GM08714 (cell line): ENCODE measurements at regions not wholly inside any gene's neighbourhood (a gene's known extent, or its start where the extent isn't known, plus 50 kb on each side); places are given as distances from the start of the nearest gene placed in this dataset.

Experiments
- H3K4me3 ChIP-seq: fragments of 200-500 bp; sonication (Bioruptor generic); 2 replicates; pipeline ENCODE4 v1.5.1; 2014; ENCODE audit warnings: mild to moderate bottlenecking, low read length, inconsistent platforms
- ZNF274 ChIP-seq: IDR thresholded peaks from 2 replicates; pipeline ENCODE4 v1.6.1; 2012; ENCODE audit warnings: mild to moderate bottlenecking, low read depth, low read length

DNA sequence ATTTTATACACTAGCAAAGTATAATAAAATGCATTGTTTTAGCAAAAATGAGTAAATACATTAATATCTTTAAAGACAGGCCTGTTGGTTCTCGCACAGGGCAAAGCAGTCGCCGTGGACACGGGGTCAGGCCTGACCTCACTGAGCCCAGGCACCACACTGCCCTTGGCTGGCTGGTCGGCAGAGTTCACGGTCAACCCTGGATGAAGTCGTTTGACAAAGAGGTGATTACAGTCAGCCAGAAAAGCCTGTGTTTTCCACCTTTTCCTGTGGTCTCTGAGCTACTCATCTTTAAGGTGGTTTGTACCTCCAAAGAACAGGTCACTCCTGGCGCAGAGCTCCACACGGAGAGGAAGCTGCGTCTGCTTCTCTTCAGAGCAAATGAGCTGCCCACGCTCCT, 191.5 kb downstream of the DLL1 start:
- no peak overlapping the region for H3K4me3 ChIP-seq
- TF ChIP-seq ZNF274, result no peak

DNA sequence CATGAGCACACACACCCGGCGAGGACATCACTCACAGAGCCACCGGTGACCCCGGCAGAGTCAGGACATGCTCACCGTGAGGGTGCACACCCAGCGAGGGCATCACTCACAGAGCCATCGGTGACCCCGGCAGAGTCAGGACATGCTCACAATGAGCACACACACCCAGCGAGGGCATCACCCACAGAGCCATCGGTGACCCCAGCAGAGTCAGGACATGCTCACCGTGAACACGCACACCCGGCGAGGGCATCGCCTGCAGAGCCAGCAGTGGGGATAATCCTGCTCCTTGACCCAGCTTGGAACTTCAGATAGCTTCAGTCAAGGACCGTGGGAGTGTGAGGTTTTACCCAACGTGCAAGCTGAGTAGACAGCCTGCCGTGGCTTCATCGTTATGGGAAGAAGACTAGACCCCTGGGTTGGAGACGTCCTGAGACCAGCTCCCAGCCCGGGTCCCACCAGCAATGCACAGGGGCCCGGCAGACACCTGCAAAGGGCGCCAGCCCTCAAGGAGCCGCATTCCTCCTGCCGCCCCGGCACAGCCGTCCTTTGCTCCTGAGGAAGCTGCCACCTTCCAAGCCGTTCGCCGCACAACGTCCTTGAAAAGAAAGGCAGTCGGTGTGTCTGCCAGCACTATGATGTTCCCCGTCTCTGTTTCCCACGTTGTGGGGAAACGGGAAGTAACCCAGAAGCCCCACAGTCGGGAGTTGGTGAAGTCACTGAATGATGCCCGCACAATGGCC, 192.3 kb downstream of the DLL1 start:
- no peak for TF ChIP-seq ZNF274
- H3K4me3 ChIP-seq, result no peak overlapping the region

DNA sequence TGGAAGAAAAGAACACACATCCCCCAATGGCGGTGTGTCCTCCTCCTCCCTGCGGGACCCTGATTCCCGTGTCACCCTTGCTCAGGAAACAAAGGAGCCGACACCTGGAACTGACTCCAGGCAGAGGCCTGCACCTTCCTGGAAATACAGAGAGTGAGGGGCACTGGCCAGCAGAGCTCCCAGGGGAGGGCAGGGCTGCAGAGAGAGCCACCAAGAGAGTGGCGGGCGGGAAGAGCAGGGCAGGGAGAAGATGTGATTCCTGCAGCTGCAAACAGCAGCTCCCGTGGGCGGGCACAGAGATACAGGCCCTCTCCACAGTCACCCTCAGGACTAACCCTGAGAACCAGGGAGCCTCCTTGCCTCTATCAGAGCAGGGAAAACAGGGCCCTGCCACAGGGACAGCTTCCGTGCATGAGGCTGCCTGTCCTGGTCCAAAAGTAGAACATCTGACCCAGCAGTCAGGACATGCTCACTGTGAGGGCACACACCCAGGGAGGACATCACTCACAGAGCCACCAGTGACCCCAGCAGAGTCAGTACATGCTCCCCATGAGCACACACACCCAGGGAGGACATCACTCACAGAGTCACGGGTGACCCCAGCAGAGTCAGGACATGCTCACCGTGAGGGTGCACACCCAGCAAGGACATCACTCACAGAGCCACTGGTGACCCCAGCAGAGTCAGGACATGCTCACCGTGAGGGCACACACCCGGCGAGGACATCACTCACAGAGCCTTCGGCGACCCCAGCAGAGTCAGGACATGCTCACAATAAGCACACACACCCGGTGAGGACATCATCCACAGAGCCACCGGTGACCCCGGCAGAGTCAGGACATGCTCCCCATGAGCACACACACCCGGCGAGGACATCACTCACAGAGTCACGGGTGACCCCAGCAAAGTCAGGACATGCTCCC, 193.1 kb downstream of the DLL1 start:
- TF ChIP-seq ZNF274, result no peak
- H3K4me3 ChIP-seq, result no peak overlapping the region

DNA sequence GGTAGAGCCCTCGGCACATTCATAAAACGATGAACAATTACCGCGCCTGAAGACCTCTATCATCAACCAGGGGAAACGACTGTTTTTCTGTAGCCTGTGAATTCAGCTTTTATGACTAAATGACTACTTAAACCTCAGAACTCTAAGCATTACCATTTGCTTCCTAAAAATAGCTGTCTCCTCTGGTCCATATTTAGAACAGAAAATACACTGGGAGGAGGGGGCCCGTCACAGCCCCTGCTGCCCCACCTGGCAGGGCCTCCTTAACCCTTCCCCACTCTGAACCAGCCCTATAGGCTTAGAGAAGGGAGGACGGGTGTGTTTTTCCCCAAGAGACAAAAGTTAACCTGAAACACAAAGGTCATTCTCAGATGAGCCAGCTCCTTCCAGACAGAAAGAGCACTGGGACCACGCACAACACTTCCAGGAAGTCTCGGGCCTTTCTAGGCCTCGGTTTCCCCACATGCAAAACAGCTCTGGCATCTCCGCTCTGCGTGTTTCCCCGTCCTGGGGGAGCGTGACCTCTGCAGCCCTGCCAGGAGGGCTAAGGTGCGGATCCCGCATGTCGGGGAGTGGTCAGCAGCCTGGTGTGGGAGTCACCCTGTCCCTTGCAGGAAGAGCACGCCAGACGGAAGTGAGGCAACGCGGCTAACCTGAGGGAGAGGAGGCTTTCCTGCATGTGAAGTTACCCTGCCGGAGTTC, 193.9 kb downstream of the DLL1 start:
- TF ChIP-seq ZNF274, result no peak
- no peak overlapping the region for H3K4me3 ChIP-seq

DNA sequence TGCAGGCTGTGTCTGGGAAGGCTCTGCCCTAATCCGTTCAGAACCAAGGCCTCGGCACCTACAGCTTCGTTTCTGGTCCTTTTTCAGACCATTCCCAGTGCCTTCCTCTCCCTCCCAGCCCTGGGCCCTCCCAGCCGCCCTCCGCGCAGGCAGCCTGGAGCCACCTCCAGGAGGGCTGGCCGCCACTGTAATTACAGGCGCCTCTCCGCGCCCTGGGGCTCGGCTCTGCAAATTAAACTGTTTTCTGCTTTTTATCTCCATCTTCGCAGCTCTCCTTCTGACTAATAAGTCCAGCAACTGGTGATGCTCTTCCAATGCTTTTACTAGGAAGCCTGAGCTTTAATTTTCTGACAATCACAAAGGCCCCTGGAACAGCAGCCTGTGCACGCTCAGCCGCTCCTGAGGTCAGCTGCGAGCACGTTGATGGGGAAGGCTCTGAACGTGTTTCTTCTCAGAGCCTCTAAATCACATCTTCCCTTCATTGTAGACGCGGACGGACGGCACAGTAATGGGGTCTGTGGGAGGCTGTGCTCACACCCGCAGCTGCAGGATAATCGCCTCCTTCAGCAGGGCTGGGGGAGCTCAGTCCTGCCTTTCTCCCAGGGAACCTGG, 194.6 kb downstream of the DLL1 start:
- TF ChIP-seq ZNF274, result no peak
- no peak overlapping the region for H3K4me3 ChIP-seq

DNA sequence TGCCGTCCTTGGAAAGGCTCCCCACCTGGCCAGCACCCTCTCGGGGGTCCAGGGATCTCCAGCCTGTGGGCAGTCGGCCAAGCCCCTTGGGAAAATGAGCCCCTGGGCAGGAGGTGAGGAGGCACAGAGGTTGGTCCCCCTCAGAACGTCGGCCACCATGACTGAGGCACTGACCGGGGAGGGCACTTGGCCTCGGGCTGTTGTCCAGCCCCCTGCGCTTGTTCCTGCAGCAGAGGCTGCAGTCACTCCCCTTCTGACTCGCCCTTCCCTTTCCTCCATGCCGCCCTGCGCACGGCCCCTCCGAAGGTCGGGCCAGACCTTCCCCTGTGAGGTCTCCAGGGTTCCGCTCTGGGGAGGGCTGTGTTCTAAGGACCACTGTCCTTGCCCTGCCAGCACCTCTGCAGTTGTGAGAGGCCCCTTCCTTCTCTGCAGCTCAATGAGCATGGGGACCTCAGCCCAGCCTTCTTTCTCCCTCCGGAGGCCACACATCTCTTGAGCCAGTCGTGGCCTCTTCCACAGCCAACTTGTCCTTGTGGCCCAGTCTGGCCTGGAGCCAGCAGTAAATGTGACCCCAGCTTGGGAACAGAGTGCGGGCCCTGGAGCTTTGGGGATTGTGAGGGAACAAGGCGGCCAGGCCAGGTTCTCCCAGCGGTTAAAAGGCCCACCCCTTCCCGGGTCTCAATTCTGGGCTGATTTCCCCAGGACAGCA, 195.5 kb downstream of the DLL1 start:
- H3K4me3 ChIP-seq, result no peak overlapping the region
- TF ChIP-seq ZNF274, result no peak

DNA sequence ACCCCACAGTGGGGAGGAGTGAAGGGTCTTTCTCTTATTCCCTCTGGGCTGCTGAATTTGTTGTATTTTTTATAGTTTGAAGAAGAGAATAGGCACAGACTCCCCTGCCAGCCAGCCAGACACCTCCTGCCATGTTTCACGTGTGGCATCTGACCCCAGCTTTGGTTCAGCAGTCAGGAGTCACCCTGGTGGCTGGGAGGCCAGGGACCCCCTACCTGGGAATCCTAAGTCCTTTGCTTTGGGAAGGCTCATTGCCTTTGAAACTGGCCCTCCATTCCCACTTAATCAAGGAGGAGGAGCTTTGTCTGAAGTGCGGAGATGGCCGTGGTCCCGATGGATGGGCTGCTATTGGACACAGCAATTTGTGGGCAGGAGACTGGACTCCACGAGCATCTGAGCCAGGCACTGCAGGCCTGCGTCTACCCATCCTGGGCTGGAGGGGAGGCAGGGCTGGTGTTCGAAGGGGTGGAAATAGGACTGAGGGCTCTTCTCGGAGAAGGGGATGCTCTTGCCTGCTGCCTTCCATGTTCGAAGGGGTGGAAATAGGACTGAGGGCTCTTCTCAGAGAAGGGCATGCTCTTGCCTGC, 196.1 kb downstream of the DLL1 start:
- H3K4me3 ChIP-seq, result no peak overlapping the region
- TF ChIP-seq ZNF274, result no peak

DNA sequence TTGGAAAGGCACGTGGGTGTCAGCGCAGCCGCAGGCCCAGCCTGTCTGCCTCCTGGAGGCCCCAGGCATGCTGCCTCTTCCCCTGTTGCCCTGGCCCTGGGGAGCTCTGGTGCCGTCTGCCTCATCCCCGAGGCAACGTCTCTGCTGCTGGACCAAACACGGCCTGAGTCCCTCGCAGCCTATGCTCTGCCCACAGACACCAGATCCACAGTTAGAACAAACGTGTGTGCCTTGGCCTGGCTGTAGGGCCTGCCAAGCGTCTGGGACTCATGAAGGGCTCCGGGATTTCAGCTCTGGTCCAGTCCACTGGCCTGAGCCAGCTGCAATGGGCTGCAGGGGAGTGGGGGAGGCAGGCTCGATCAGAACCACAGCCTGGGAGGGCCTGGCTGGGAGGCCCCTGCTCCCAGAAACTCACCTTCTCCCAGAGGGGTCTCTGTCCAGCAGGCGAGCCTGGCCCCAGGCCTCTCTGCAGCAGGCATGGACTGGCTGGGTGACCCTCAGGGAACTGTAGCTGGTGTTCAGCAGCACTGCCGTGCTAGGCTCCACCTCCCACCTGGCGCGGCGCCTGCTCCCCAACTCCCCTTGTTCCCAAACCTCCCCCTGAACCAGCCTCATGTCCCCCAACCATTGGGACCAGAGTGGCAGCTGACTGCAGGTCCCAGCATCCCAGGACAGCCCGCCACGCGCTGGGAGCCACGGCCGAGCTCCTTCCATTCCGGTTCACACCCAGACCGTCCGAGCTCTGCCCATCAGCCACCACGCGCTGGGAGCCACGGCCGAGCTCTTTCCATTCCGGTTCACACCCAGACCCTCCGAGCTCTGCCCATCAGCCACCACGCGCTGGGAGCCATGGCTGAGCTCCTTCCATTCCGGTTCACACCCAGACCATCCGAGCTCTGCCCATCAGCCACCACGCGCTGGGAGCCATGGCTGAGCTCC, 197.0 kb downstream of the DLL1 start:
- no peak overlapping the region for H3K4me3 ChIP-seq
- TF ChIP-seq ZNF274, result no peak

DNA sequence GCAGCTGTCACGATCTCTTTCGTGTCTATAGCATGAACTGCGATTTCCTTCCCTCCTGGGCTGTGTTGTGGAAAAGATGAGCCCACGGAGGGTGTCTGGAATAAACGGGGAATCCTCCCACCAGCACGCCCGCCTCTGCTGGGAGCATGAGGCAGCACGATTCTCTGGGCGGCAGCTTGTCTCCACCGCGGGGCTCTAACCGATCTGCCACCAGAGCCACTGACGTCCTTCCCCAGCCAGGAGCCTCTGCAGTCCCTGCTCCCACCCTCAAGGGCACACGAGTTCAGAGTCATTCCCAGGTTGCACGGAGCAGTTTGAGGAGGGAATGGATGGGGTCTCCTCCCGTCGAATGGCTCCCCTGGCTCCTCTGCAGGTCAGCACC, 197.6 kb downstream of the DLL1 start:
- H3K4me3 ChIP-seq, result no peak overlapping the region
- no peak for TF ChIP-seq ZNF274

DNA sequence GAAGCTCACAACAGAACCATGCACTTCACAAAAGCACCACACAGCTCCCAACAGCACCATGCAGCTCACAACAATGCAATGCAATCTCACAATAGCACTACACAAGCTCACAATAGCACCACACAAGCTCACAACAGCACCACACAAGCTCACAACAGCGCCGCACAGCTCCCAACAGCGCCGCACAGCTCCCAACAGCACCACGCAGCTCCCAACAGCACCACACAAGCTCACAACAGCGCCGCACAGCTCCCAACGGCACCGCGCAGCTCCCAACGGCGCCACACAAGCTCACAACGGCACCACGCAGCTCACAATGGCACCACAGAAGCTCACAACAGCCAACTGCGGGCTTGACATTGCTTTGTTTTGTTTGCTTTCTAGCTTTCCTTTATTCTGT, 198.1 kb downstream of the DLL1 start:
- no peak overlapping the region for H3K4me3 ChIP-seq
- no peak for TF ChIP-seq ZNF274

DNA sequence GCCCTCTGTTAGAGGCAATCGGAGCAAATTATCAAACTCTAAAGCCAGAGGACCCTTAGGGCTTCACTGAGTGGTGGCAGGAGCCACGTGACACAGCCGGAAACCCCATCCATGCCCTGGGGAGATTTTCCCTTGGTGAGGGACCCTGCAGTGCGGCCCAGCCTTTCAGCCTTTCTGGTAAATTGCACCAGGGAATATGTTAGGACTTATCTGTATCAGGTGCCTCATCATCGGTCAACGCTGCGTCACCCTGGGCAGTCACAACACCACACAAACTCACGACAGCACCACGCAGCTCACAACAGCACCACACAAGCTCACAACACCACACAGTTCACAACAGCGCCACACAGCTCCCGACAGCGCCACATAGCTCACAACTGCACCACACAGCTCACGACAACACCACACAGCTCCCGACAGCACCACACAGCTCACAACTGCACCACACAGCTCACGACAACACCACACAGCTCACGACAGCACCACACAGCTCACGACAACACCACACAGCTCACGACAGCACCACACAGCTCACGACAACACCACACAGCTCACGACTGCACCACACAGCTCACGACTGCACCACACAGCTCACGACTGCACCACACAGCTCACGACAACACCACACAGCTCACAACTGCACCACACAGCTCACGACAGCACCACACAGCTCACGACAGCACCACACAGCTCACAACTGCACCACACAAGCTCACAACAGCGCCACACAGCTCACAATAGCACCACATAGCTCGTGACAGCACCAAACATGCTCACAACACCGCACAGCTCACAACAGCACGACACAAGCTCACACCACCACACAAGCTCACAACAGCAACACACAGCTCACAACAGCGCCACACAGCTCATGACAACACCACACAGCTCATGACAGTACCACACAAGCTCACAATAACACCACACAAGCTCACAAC, 199.0 kb downstream of the DLL1 start:
- no peak for TF ChIP-seq ZNF274
- H3K4me3 ChIP-seq, result no peak overlapping the region
